Panc1 (cell line): ENCODE measurements at regions not wholly inside any gene's neighbourhood (a gene's known extent, or its start where the extent isn't known, plus 50 kb on each side); places are given as distances from the start of the nearest gene placed in this dataset.

ENCODE experiments used
- ATAC-seq: fragments of 200-7000 bp; cut with Tn5 transposase; 2 replicates; pipeline ENCODE4 v1.9.1; 2020; ENCODE audit warnings: mild to moderate bottlenecking, moderate library complexity
- BruUV-seq: library from RNA; stranded (reverse); fragments of 400-500 nt; replicated peaks from 2 replicates; lab custom pipeline; 2021; lab: Mats Ljungman, UMichigan
- CTCF ChIA-PET: fragments of 300-600 bp; sonication (Branson Sonifier 250); formaldehyde crosslinking; loops from one replicate; lab custom pipeline; 2022; ENCODE audit warnings: antibody characterized with exemption; lab: Charles Lee
- POLR2A ChIA-PET: fragments of 300-600 bp; sonication (Branson Sonifier 250); formaldehyde crosslinking; loops from one replicate; lab custom pipeline; 2022; ENCODE audit warnings: antibody characterized with exemption; lab: Charles Lee
- DNase-seq: peaks from one replicate; pipeline ENCODE4 v3.0.0-alpha.2; 2010; ENCODE audit warnings: low read depth, low spot score
- H3K27ac ChIP-seq: 2 replicates; pipeline ENCODE4 v1.5.1; 2011; ENCODE audit warnings: mild to moderate bottlenecking, low read length, inconsistent platforms
- H3K27me3 ChIP-seq: fragments of 200-500 bp; sonication (Bioruptor generic); 2 replicates; pipeline ENCODE4 v1.6.0; 2014; ENCODE audit warnings: low read length, inconsistent platforms; ENCODE audit not compliant: control insufficient read depth, insufficient read depth
- H3K36me3 ChIP-seq: fragments of 200-500 bp; sonication (Bioruptor generic); 2 replicates; pipeline ENCODE4 v1.5.1; 2014; ENCODE audit warnings: inconsistent platforms, mild to moderate bottlenecking, low read length, moderate library complexity; ENCODE audit not compliant: control insufficient read depth, insufficient read depth
- H3K4me1 ChIP-seq: 2 replicates; pipeline ENCODE4 v1.5.1; 2011; ENCODE audit warnings: inconsistent platforms, mild to moderate bottlenecking, low read length, moderate library complexity; ENCODE audit not compliant: control insufficient read depth, insufficient read depth
- H3K4me3 ChIP-seq, 2 experiments: 2 replicates each; pipeline ENCODE4 v1.5.1; 2011 to 2012; ENCODE audit warnings: low read depth in 2 of 2, low read length in 2 of 2, mild to moderate bottlenecking in 2 of 2, inconsistent platforms in 1 of 2, moderate library complexity in 1 of 2
- H3K9me3 ChIP-seq: fragments of 200-500 bp; sonication (Bioruptor generic); 2 replicates; pipeline ENCODE4 v1.5.1; 2014; ENCODE audit warnings: low read depth, mild to moderate bottlenecking, inconsistent platforms, low read length, moderate library complexity; ENCODE audit not compliant: control insufficient read depth, insufficient read depth
- POLR2AphosphoS5 ChIP-seq: IDR thresholded peaks from 2 replicates; pipeline ENCODE4 v1.6.1; 2012; ENCODE audit warnings: mild to moderate bottlenecking, low read depth, low read length, moderate library complexity
- SIN3A ChIP-seq: IDR thresholded peaks from 2 replicates; pipeline ENCODE4 v1.6.1; 2012; ENCODE audit warnings: low read depth, mild to moderate bottlenecking, low read length, moderate library complexity, borderline replicate concordance; ENCODE audit not compliant: insufficient read depth
- TCF7L2 ChIP-seq: IDR thresholded peaks from 2 replicates; pipeline ENCODE4 v1.6.1; 2011; ENCODE audit warnings: mild to moderate bottlenecking, low read depth, low read length, inconsistent platforms
- in situ Hi-C: cut with HindIII; loops from 2 replicates; pipeline ENCODE4 v1.10.0; 2016; ENCODE audit warnings: low sequenced_read_pairs, low pct_unique_long_range_greater_than_20kb
- intact Hi-C: fragments of 100-400 bp; cut with micrococcal nuclease; formaldehyde crosslinking; loops from one replicate; pipeline ENCODE4 v1.10.0; 2022; ENCODE audit not compliant: unreplicated experiment
- TF ChIP-seq, protein P1 (sequence below), 2 experiments: IDR thresholded peaks; 2 replicates each; pipeline ENCODE4 v1.6.1; 2011 to 2012; ENCODE audit warnings: low read depth in 2 of 2, control low read depth in 1 of 2, low read length in 1 of 2, mild to moderate bottlenecking in 1 of 2, moderate library complexity in 1 of 2; ENCODE audit not compliant: insufficient read depth in 1 of 2
- TF ChIP-seq, protein P2 (sequence below): fragments of 450-650 bp; IDR thresholded peaks from 2 replicates; pipeline ENCODE4 v1.5.1; 2017; ENCODE audit warnings: mild to moderate bottlenecking

DNA sequence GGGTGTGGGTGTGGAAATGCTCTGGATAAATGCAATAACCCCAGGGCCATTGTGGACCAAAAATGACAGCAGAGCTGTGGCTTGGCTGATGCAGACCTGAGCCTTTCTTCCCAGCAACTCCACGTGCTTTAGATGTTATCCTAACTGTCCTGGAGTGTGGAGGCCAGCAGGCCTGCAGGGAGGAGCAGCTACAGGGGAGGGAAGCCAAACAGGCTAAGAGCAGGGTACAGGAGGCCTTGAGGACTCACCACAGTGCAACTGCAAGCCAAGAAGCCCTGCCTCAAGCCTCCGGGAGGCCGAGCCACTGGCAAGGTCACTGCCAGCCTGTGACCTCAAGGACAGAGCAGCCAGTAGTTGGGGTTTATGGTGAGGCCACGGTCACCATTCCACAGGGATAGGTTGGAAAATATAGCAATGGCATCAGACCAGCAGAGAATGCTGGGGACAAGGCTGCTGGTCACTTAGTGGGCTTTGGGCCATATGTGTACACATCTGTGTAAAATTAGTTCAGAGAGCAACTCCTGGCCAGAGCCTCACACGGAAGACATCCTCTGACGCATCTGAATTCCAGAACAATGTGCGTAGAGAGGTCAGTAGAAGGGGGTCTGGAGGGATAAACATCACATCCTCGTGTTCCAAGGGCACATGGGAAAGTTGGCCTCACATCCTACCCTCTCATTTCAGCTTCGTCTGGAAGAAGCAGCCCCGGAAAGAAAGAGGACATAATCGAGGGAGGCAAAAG is 76.2 kb upstream of the UPP2 start:
- POLR2A ChIA-PET: no interaction called here
- no peaks in the 10 kb centered on the region for H3K36me3 ChIP-seq
- no peak overlapping the region for H3K4me3 ChIP-seq
- ATAC-seq (peak; percentile 26; the same call in 1 of the 2 replicates), DNase-seq (no peak)
- H3K27ac ChIP-seq: no peak overlapping the region
- no peaks in the 10 kb centered on the region for H3K9me3 ChIP-seq
- CTCF ChIA-PET: no interaction called here
- in situ Hi-C loops: no loop called here
- no TSS peak for BruUV-seq
- intact Hi-C loops: no loop called here
- H3K27me3 ChIP-seq: no peaks in the 10 kb centered on the region; the same call in 1 of the 2 replicates
- TF ChIP-seq, protein P1, sequence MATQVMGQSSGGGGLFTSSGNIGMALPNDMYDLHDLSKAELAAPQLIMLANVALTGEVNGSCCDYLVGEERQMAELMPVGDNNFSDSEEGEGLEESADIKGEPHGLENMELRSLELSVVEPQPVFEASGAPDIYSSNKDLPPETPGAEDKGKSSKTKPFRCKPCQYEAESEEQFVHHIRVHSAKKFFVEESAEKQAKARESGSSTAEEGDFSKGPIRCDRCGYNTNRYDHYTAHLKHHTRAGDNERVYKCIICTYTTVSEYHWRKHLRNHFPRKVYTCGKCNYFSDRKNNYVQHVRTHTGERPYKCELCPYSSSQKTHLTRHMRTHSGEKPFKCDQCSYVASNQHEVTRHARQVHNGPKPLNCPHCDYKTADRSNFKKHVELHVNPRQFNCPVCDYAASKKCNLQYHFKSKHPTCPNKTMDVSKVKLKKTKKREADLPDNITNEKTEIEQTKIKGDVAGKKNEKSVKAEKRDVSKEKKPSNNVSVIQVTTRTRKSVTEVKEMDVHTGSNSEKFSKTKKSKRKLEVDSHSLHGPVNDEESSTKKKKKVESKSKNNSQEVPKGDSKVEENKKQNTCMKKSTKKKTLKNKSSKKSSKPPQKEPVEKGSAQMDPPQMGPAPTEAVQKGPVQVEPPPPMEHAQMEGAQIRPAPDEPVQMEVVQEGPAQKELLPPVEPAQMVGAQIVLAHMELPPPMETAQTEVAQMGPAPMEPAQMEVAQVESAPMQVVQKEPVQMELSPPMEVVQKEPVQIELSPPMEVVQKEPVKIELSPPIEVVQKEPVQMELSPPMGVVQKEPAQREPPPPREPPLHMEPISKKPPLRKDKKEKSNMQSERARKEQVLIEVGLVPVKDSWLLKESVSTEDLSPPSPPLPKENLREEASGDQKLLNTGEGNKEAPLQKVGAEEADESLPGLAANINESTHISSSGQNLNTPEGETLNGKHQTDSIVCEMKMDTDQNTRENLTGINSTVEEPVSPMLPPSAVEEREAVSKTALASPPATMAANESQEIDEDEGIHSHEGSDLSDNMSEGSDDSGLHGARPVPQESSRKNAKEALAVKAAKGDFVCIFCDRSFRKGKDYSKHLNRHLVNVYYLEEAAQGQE (IDR thresholded peaks at IDR 0.05; ENCODE audit: insufficient read depth in 1 of 2, low read depth in 2 of 2, low read length in 1 of 2): no peak
- no peak for TF ChIP-seq TCF7L2
- no peak for TF ChIP-seq POLR2AphosphoS5
- no peak for TF ChIP-seq SIN3A
- TF ChIP-seq, protein P2, sequence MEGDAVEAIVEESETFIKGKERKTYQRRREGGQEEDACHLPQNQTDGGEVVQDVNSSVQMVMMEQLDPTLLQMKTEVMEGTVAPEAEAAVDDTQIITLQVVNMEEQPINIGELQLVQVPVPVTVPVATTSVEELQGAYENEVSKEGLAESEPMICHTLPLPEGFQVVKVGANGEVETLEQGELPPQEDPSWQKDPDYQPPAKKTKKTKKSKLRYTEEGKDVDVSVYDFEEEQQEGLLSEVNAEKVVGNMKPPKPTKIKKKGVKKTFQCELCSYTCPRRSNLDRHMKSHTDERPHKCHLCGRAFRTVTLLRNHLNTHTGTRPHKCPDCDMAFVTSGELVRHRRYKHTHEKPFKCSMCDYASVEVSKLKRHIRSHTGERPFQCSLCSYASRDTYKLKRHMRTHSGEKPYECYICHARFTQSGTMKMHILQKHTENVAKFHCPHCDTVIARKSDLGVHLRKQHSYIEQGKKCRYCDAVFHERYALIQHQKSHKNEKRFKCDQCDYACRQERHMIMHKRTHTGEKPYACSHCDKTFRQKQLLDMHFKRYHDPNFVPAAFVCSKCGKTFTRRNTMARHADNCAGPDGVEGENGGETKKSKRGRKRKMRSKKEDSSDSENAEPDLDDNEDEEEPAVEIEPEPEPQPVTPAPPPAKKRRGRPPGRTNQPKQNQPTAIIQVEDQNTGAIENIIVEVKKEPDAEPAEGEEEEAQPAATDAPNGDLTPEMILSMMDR: no peak
- H3K4me1 ChIP-seq: no peaks in the 10 kb centered on the region

DNA sequence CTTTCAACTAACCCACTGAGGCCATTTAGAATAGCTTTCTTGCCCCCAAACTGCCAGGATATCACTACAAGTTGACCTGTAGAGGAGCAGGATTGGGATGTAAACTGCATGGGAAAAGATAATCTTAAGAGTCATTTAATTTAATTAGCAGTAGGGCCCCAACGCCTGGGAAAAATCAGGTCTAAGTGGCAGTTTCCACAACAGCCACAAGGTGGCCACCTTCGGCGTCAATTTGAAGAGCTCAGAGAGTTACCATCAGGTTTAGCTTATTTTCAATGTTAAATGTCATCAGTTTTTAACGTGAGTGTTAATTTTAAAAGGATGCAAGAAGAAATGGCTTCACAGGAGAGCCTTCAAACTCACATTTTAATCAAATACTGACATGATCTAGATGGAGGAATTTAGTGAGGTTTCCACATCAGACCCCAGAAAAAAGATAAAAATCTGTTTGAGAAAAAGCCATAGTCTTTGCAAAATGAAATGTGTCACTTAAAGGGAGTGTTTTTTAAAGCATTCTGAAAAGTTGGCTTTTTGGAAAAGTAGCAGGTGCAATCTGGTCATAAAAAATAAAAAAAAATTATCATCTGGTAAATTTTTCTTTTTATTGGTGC is 77.3 kb upstream of the UPP2 start:
- Histone ChIP-seq H3K4me1 (no peaks in the 10 kb centered on the region), H3K27me3 (0 out of 2 replicates have a peak, but pooled peaks cover 2% of the 10 kb centered on the region), H3K36me3 (no peaks in the 10 kb centered on the region), H3K4me3 (no peak overlapping the region), H3K9me3 (no peaks in the 10 kb centered on the region), H3K27ac (no peak overlapping the region)
- in situ Hi-C loops: no loop called here
- TF ChIP-seq POLR2AphosphoS5: no peak
- TF ChIP-seq, protein P2: peak; percentile 89
- no peak for TF ChIP-seq SIN3A
- TF ChIP-seq TCF7L2: no peak
- TF ChIP-seq, protein P1 (IDR thresholded peaks at IDR 0.05; ENCODE audit: insufficient read depth in 1 of 2, low read depth in 2 of 2, low read length in 1 of 2): no peak
- DNase-seq (no peak), ATAC-seq (peak; percentile 84)
- POLR2A ChIA-PET: no interaction called here
- CTCF ChIA-PET: interaction anchor here (0.6 to 1.7 kb wide), 5 partner anchors 9 to 729 kb away, joined by 3 to 12 read pairs (median 5); no protein-coding TSS in a partner anchor
- intact Hi-C loops: loop anchor here (5.0 kb wide), 1 partner anchor 723 kb away; no protein-coding TSS in a partner anchor
- BruUV-seq: no TSS peak
